WTC11 (cell line): ENCODE measurements at regions not wholly inside any gene's neighbourhood (a gene's known extent, or its start where the extent isn't known, plus 50 kb on each side); places are given as distances from the start of the nearest gene placed in this dataset.

ENCODE experiments used
- ATAC-seq: fragments of 200-7000 bp; cut with Tn5 transposase; 2 replicates; pipeline ENCODE4 v1.10.0; 2021; ENCODE audit warnings: mild to moderate bottlenecking, moderate library complexity
- CTCF ChIA-PET: fragments of 300-600 bp; sonication (Branson Sonifier 250); formaldehyde crosslinking; loops from one replicate; lab custom pipeline; 2021; ENCODE audit warnings: antibody characterized with exemption; lab: Charles Lee
- POLR2A ChIA-PET: fragments of 350-600 bp; sonication (Branson Sonifier 250); formaldehyde crosslinking; loops from one replicate; lab custom pipeline; 2021; ENCODE audit warnings: antibody characterized with exemption; lab: Charles Lee
- DNase-seq: peaks from one replicate; pipeline ENCODE4 v3.0.0; 2021; ENCODE audit warnings: low spot score
- H3K27ac Mint-ChIP-seq: 2 replicates; pipeline ENCODE4 v1.8.0; 2021; ENCODE audit warnings: mixed read lengths
- H3K27me3 Mint-ChIP-seq: 2 replicates; pipeline ENCODE4 v1.8.0; 2021; ENCODE audit warnings: low read depth, mild to moderate bottlenecking, moderate library complexity, mixed read lengths
- H3K36me3 Mint-ChIP-seq: 2 replicates; pipeline ENCODE4 v1.8.0; 2021; ENCODE audit warnings: mixed read lengths
- H3K4me1 Mint-ChIP-seq: 2 replicates; pipeline ENCODE4 v1.8.0; 2022; ENCODE audit warnings: mixed read lengths
- H3K4me3 Mint-ChIP-seq: 2 replicates; pipeline ENCODE4 v1.8.0; 2021; ENCODE audit warnings: mild to moderate bottlenecking, moderate library complexity, mixed read lengths
- H3K9me3 Mint-ChIP-seq: 2 replicates; pipeline ENCODE4 v1.8.0; 2021; ENCODE audit warnings: mixed read lengths
- ATF3 ChIP-seq: sonication (generic); formaldehyde crosslinking; conservative IDR thresholded peaks from 2 replicates; pipeline ENCODE4 v1.8.1; 2022; ENCODE audit warnings: mild to moderate bottlenecking, missing genetic modification reagents
- E2F4 ChIP-seq: sonication (generic); formaldehyde crosslinking; IDR thresholded peaks from 2 replicates; pipeline ENCODE4 v1.8.1; 2022; ENCODE audit warnings: low read depth, mild to moderate bottlenecking, moderate library complexity, missing genetic modification reagents, borderline replicate concordance
- ERG ChIP-seq: fragments of 250-450 bp; sonication (Bioruptor Pico); IDR thresholded peaks from 2 replicates; pipeline ENCODE4 v1.8.0; 2021; ENCODE audit warnings: mild to moderate bottlenecking
- ESRRA ChIP-seq: sonication (generic); formaldehyde crosslinking; IDR thresholded peaks from 2 replicates; pipeline ENCODE4 v1.8.1; 2022; ENCODE audit warnings: mild to moderate bottlenecking, missing genetic modification reagents, borderline replicate concordance
- GRHL2 ChIP-seq: fragments of 250-450 bp; sonication (Bioruptor Pico); IDR thresholded peaks from 2 replicates; pipeline ENCODE4 v1.8.0; 2022; ENCODE audit warnings: mild to moderate bottlenecking, moderate library complexity; ENCODE audit not compliant: insufficient replicate concordance, severe bottlenecking
- IRF2 ChIP-seq: sonication (generic); formaldehyde crosslinking; IDR thresholded peaks from 2 replicates; pipeline ENCODE4 v1.8.0; 2022; ENCODE audit warnings: low read depth, missing genetic modification reagents, borderline replicate concordance
- MLX ChIP-seq: sonication (generic); formaldehyde crosslinking; IDR thresholded peaks from 2 replicates; pipeline ENCODE4 v1.8.1; 2023; ENCODE audit warnings: mild to moderate bottlenecking, missing genetic modification reagents, moderate library complexity
- MYBL2 ChIP-seq: sonication (generic); formaldehyde crosslinking; IDR thresholded peaks from 2 replicates; pipeline ENCODE4 v1.8.1; 2023; ENCODE audit warnings: mild to moderate bottlenecking, moderate library complexity, missing genetic modification reagents
- NR3C1 ChIP-seq: sonication (generic); formaldehyde crosslinking; conservative IDR thresholded peaks from 2 replicates; pipeline ENCODE4 v1.8.1; 2023; ENCODE audit warnings: low read depth, mild to moderate bottlenecking, missing genetic modification reagents
- PREB ChIP-seq: sonication (generic); formaldehyde crosslinking; IDR thresholded peaks from 2 replicates; pipeline ENCODE4 v1.8.1; 2022; ENCODE audit warnings: mild to moderate bottlenecking, missing genetic modification reagents, moderate library complexity, borderline replicate concordance
- RORB ChIP-seq: fragments of 250-450 bp; sonication (Bioruptor Pico); IDR thresholded peaks from 2 replicates; pipeline ENCODE4 v1.9.0; 2021; ENCODE audit warnings: mild to moderate bottlenecking
- SMAD4 ChIP-seq: sonication (generic); formaldehyde crosslinking; IDR thresholded peaks from 2 replicates; pipeline ENCODE4 v1.8.0; 2022; ENCODE audit warnings: mild to moderate bottlenecking, missing genetic modification reagents
- SOX15 ChIP-seq: fragments of 250-450 bp; sonication (Bioruptor Pico); IDR thresholded peaks from 2 replicates; pipeline ENCODE4 v1.9.0; 2021; ENCODE audit warnings: mild to moderate bottlenecking
- TP53 ChIP-seq: sonication (generic); formaldehyde crosslinking; IDR thresholded peaks from 2 replicates; pipeline ENCODE4 v1.8.1; 2023; ENCODE audit warnings: mild to moderate bottlenecking, missing genetic modification reagents
- ZBTB43 ChIP-seq: sonication (generic); formaldehyde crosslinking; IDR thresholded peaks from 2 replicates; pipeline ENCODE4 v1.8.1; 2023; ENCODE audit warnings: mild to moderate bottlenecking, missing genetic modification reagents
- ZMAT4 ChIP-seq: fragments of 250-450 bp; sonication (Bioruptor Pico); IDR thresholded peaks from 2 replicates; pipeline ENCODE4 v1.9.0; 2021; ENCODE audit warnings: mild to moderate bottlenecking
- ZNF396 ChIP-seq: fragments of 250-450 bp; sonication (Bioruptor Pico); IDR thresholded peaks from 2 replicates; pipeline ENCODE4 v1.8.0; 2021; ENCODE audit warnings: mild to moderate bottlenecking, moderate library complexity, borderline replicate concordance
- ZNF423 ChIP-seq: fragments of 250-450 bp; sonication (Bioruptor Pico); IDR thresholded peaks from 2 replicates; pipeline ENCODE4 v2.1.2; 2022; ENCODE audit warnings: mild to moderate bottlenecking, moderate library complexity

- CTCF ChIA-PET = interaction anchor here (0.9 to 1.4 kb wide), 3 partner anchors 20 to 179 kb away, joined by 3 read pairs; no protein-coding TSS in a partner anchor
- DNase-seq (no peak), ATAC-seq (no peak)
- Mint-ChIP-seq H3K27me3 (no peaks in the 10 kb centered on the region), H3K36me3 (no peaks in the 10 kb centered on the region), H3K4me3 (no peak overlapping the region), H3K4me1 (peaks cover 9% of the 10 kb centered on the region), H3K27ac (no peak overlapping the region), H3K9me3 (no peaks in the 10 kb centered on the region)
- POLR2A ChIA-PET = interaction anchor here (0.7 kb wide), 1 partner anchor 101 kb away, joined by 3 read pairs; no protein-coding TSS in a partner anchor
- TF ChIP-seq ZBTB43 (CRISPR knock-in tag) (no peak), SMAD4 (CRISPR knock-in tag) (no peak), NR3C1 (CRISPR knock-in tag) (no peak), MLX (CRISPR knock-in tag) (no peak), RORB (no peak), ZMAT4 (CRISPR knock-in tag) (no peak), PREB (no peak), TP53 (CRISPR knock-in tag) (no peak), E2F4 (CRISPR knock-in tag) (no peak), ESRRA (CRISPR knock-in tag) (no peak)
Measured at GRCh38 chr9:134264169-134264568, 62.1 kb upstream of the RXRA start.

- ATAC-seq (no peak), DNase-seq (no peak)
- H3K27ac Mint-ChIP-seq = no peak overlapping the region
- ChIA-PET CTCF (interaction anchor here (0.5 to 1.4 kb wide), 2 partner anchors 33 to 96 kb away, joined by 3 to 4 read pairs; no protein-coding TSS in a partner anchor), POLR2A (interaction anchor here (0.7 kb wide), 1 partner anchor 100 kb away, joined by 3 read pairs; no protein-coding TSS in a partner anchor)
- H3K4me3 Mint-ChIP-seq = no peak overlapping the region
- H3K27me3 Mint-ChIP-seq = no peaks in the 10 kb centered on the region; the same call in 1 of the 2 replicates
- H3K4me1 Mint-ChIP-seq = peaks cover 9% of the 10 kb centered on the region
- H3K9me3 Mint-ChIP-seq = peaks cover 4% of the 10 kb centered on the region
- no peaks in the 10 kb centered on the region for H3K36me3 Mint-ChIP-seq
- TF ChIP-seq SOX15 (CRISPR knock-in tag) = no peak
- no peak for TF ChIP-seq ATF3 (CRISPR knock-in tag)
- TF ChIP-seq GRHL2 (CRISPR knock-in tag) = no peak
- TF ChIP-seq IRF2 (CRISPR knock-in tag) = no peak
- TF ChIP-seq ERG = no peak
- TF ChIP-seq ZNF423 = no peak
- no peak for TF ChIP-seq MYBL2 (CRISPR knock-in tag)
- TF ChIP-seq ZNF396 (CRISPR knock-in tag) = no peak
- TF ChIP-seq, all 79 proteins: peak for 0
Measured at GRCh38 chr9:134265078-134265477, 61.2 kb upstream of the RXRA start.
